ENCODE measurements at regions not wholly inside any gene's neighbourhood (a gene's known extent, or its start where the extent isn't known, plus 50 kb on each side); places are given as distances from the start of the nearest gene placed in this dataset.

DNA sequence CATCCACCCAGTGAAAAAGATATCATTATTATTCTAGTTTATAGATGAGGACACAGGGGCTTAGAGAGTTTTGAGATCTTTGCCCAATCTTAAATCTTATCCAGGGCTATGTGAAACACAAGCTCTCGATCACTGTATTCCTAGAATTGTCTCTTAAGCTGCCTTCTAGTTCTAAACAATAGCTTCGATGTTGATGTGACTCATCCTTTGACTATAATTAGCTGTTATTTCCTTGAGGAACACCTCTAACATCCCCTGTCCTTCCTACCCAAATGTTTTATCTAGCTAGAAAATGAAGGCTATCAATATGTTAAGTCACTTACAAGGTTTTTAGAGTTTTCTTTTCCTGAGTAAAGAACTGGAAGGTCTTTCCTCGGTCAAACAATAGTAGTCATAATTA is 83.1 kb upstream of the STAC start:
- TF ChIP-seq, protein P1, sequence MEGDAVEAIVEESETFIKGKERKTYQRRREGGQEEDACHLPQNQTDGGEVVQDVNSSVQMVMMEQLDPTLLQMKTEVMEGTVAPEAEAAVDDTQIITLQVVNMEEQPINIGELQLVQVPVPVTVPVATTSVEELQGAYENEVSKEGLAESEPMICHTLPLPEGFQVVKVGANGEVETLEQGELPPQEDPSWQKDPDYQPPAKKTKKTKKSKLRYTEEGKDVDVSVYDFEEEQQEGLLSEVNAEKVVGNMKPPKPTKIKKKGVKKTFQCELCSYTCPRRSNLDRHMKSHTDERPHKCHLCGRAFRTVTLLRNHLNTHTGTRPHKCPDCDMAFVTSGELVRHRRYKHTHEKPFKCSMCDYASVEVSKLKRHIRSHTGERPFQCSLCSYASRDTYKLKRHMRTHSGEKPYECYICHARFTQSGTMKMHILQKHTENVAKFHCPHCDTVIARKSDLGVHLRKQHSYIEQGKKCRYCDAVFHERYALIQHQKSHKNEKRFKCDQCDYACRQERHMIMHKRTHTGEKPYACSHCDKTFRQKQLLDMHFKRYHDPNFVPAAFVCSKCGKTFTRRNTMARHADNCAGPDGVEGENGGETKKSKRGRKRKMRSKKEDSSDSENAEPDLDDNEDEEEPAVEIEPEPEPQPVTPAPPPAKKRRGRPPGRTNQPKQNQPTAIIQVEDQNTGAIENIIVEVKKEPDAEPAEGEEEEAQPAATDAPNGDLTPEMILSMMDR (conservative IDR thresholded peaks at IDR 0.05; ENCODE audit: low read depth, low read length) = no peak
- no peak for TF ChIP-seq EZH2 (IDR thresholded peaks at IDR 0.05; ENCODE audit: borderline replicate concordance, low read depth, low read length, poor library complexity, severe bottlenecking)
